Loucy (cell line): ENCODE measurements at regions not wholly inside any gene's neighbourhood (a gene's known extent, or its start where the extent isn't known, plus 50 kb on each side); places are given as distances from the start of the nearest gene placed in this dataset.

Experiments used
- EZH2phosphoT487 ChIP-seq: fragments of 200-600 bp; IDR thresholded peaks from 2 replicates; pipeline ENCODE4 v1.6.1; 2018; ENCODE audit warnings: antibody characterized with exemption, mild to moderate bottlenecking, moderate library complexity, borderline replicate concordance
- TF ChIP-seq, protein P1 (sequence below): fragments of 200-600 bp; sonication (generic); conservative IDR thresholded peaks from 2 replicates; pipeline ENCODE4 v1.5.1; 2014; ENCODE audit warnings: mild to moderate bottlenecking, antibody characterized with exemption, low read length

GRCh38 chr10:78388331-78389050, 354.8 kb downstream of the RPS24 start:
- TF ChIP-seq, protein P1, sequence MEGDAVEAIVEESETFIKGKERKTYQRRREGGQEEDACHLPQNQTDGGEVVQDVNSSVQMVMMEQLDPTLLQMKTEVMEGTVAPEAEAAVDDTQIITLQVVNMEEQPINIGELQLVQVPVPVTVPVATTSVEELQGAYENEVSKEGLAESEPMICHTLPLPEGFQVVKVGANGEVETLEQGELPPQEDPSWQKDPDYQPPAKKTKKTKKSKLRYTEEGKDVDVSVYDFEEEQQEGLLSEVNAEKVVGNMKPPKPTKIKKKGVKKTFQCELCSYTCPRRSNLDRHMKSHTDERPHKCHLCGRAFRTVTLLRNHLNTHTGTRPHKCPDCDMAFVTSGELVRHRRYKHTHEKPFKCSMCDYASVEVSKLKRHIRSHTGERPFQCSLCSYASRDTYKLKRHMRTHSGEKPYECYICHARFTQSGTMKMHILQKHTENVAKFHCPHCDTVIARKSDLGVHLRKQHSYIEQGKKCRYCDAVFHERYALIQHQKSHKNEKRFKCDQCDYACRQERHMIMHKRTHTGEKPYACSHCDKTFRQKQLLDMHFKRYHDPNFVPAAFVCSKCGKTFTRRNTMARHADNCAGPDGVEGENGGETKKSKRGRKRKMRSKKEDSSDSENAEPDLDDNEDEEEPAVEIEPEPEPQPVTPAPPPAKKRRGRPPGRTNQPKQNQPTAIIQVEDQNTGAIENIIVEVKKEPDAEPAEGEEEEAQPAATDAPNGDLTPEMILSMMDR, result no peak
- no peak for TF ChIP-seq EZH2phosphoT487
